GM11168 (cell line): ENCODE measurements at regions not wholly inside any gene's neighbourhood (a gene's known extent, or its start where the extent isn't known, plus 50 kb on each side); places are given as distances from the start of the nearest gene placed in this dataset.

ENCODE experiments used
- in situ Hi-C: fragments of 300-500 bp; cut with MboI; formaldehyde crosslinking; loops from one replicate; pipeline ENCODE4 v1.12.0; 2022; ENCODE audit warnings: low sequenced_read_pairs; ENCODE audit not compliant: unreplicated experiment

DNA sequence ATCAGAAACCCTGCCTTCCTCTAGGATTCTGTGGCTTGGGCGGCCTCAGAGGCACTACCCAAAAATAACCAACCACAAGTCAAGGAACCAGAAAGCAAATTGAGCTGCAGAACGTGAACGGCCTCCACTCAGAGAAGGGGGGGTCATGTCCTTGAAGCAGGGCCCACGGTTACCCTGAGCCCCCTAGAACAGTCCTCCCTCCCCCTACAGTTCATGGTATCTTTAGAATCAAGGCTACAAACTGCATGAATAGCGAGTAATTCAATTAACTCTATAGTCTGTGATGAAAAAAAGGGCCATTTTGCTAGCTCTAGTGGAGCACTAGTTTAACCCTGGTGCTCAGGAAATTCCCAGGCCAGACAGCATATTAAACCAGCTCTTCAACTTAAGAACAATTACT is 79.0 kb upstream of the ZNF507 start:
- in situ Hi-C loops: no loop called here

DNA sequence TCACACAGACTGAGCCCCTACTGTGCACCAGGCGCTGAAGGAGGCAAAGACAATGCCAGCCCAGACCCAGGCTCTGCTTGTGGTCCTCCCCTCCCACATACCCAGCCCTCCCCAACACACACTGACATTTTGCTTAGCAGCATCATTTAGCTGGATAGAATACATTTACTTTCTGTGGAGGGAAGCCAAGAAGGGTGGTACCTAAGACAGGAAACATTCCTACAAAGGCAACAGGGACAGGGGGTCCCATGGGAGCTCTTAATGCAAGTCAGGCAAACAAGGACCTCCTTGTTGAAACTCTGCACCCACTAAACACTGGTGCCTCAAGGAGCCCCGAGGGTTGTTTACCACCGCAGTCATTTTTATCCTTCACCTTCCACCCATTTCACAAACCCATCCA is 77.0 kb upstream of the ZNF507 start:
- in situ Hi-C loops: no loop called here

DNA sequence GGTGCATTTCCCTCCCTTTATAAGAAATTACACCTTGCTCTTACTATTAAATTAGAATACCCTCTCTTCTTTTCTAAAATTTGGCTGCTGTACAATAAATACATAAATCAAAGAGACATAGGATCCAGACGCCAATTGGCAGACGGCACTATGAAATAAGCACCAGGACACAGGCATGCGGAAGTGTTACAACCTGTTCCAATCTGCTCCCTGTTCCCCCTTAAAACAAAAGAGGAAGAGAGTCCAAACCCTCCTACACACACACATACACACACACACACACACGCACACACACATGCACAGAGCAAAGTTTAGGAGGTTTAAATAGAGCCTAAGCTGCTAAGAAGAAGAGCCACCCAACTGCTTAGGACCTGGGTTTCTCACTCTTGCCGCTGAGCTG is 75.6 kb upstream of the ZNF507 start:
- in situ Hi-C loops: no loop called here

DNA sequence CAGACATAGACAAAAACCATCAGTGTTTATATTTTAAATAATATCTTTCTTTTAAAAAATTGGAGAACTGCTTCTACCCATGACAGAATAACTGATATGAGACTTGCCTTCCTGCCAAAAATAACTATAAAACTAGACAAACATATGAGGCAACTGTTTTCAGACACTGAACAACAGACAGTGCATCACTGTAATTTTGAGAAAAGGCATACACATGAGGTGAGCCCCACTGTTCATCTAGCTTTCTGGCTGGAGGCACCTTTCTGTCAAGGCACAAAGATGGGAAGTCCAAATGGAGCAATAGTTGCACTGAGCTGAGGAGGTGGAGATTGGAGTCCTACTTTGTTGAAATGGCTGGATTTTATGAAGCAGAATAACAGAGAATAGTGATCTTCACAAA is 71.9 kb upstream of the ZNF507 start:
- in situ Hi-C loops: no loop called here

DNA sequence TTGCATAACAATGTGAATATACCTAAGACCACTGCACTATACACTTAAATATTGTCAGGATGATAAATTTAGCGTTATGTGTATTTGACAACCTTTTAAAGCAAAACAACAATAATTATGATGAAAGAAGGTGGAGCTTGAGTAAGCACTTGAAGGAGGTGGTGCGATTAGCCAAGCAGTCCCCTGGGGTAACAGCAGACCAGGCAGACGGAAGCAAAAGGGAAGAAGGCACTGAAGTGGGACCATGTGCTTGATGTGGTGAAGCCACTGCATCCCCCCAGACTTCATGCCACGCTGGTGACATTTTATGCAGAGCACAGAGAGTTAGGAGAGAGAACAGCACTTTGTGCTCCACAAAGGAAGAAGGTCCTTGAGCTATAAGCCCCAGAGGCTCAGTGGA is 58.3 kb upstream of the ZNF507 start:
- in situ Hi-C loops: no loop called here

DNA sequence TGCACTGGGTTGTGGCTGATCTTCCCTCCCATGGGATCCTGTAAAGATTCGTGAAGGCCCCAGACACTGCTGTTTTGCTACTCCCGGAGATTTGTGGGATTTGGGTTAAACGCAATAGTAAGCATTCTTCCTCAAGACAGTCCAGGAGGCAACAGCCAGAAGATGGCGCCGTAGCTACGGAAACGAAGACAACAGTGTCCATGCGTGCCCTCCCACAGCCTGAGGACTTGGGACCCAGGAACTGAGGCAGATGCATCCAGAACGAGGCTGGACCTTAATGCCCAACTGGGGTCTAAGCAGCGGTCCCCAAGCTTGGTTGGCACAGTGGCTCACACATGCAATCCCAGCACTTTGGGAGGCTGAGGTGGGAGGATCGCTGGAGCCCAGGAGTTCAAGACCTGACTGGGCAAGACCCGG is 57.6 kb upstream of the ZNF507 start:
- in situ Hi-C loops: no loop called here

DNA sequence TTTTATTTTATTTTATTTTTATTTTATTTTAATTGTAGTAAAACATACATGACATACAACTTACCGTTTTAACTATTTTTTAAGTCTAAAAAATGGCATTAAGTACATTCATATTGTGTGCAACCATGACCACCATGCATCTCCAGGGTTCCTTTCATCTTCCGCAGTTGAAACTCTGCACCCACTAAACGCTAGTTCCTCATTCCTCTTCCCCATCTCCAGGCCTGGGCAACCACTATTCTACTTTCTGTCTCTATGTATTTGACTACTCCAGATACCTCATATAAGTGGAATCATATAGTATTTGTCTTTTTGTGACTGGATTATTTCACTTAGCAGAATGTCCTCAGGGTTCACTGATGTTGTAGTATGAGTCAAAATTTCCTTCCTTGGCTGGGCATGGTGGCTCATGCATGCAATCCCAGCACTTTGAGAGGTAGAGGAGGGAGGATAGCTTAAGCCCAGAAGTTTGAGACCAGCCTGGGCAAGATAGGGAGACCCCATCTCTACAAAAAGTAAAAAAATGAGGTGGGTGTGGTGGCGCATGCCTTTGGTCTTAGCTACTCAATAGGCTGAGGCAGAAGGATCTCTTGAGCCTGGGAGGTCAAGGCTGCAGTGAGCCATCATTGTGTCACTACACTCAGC is 55.7 kb upstream of the ZNF507 start:
- in situ Hi-C loops: no loop called here

DNA sequence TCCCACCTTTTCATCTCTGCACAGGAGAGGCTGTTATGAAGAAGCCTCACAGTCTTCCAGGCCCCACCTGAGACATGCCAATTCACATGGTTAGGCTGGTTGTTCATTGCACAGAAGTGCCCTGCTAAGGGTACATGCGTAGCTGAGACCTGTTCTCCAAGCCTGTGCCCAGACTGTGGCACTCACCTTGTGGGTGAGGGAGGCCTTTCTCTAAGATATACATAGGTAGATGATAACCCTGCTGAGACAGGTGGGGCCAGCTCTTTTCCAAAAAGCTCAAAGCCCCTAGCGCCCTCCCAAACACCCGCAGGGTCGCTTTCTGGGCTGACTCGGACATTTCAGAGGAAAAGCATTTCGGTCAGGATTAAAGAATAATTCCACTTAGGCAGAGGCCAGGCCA is 53.5 kb upstream of the ZNF507 start:
- in situ Hi-C loops: no loop called here

DNA sequence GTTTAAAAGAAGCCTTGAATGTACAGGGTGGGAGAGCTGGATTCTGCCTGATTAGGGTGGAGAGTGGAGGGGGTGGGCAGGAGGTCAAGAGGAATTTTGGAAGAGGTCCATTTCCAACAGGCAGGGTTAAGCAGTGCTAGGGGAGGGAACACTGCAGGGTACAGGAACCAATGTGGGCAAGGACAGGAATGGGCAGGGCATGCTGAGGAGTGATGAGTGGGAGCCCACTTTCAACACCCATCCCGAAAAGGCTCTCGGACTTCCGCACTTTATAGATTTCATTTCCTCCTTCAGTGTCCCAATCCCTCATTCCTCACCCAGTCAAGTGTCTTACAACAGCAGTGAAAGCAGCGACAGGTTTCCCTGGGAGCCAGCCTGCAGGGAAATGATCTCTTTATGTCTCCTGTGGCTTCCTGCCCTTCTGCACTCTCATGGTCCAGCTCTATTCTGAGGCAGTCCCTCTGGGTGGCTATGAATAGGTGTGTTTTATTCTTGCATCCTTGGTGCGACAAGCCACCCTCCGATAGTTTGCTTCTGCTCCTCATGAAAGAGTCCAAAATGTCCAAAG is 50.5 kb upstream of the ZNF507 start:
- in situ Hi-C loops: no loop called here
